CD14-positive monocyte (primary cell): ENCODE measurements at regions not wholly inside any gene's neighbourhood (a gene's known extent, or its start where the extent isn't known, plus 50 kb on each side); places are given as distances from the start of the nearest gene placed in this dataset.
A peak's percentile ranks its signal among the peaks of the same experiment; 100 is the strongest.

ENCODE experiments used
- DNase-seq, 3 donors: peaks; one replicate each; pipeline ENCODE4 v3.0.0-alpha.2; 2011 to 2022
- H2AFZ ChIP-seq: 2 replicates; pipeline ENCODE4 v1.6.0; 2012; ENCODE audit warnings: mild to moderate bottlenecking, low read depth, low read length, inconsistent platforms; ENCODE audit not compliant: insufficient read depth, poor library complexity, severe bottlenecking
- H3K27ac ChIP-seq, 2 donors: 1 replicate in 1 of 2; 2 replicates in 1 of 2; pipeline ENCODE4 v1.5.1; 2012 to 2013; ENCODE audit warnings: low read length in 2 of 2, control low read depth in 1 of 2, inconsistent platforms in 1 of 2, low read depth in 1 of 2, mild to moderate bottlenecking in 1 of 2
- H3K27me3 ChIP-seq, 2 donors: one replicate each; pipeline versions ENCODE4 v1.6.0 to v1.6.1; 2011 to 2013; ENCODE audit warnings: low read length in 2 of 2; ENCODE audit not compliant: control insufficient read depth in 2 of 2, insufficient read depth in 2 of 2
- H3K36me3 ChIP-seq, 2 donors: replicated peaks in 1 of 2; 1 replicate in 1 of 2; 2 replicates in 1 of 2; pipeline versions ENCODE4 v1.5.1 to v1.6.1; 2012 to 2013; ENCODE audit warnings: low read length in 2 of 2, control low read depth in 1 of 2, inconsistent platforms in 1 of 2, mild to moderate bottlenecking in 1 of 2; ENCODE audit not compliant: insufficient read depth in 2 of 2, control insufficient read depth in 1 of 2
- H3K4me1 ChIP-seq, 2 donors: 1 replicate in 1 of 2; 2 replicates in 1 of 2; pipeline versions ENCODE4 v1.5.1 to v1.6.1; 2012 to 2013; ENCODE audit warnings: low read length in 2 of 2, control low read depth in 1 of 2, inconsistent platforms in 1 of 2, mild to moderate bottlenecking in 1 of 2, moderate library complexity in 1 of 2; ENCODE audit not compliant: insufficient read depth in 2 of 2, control insufficient read depth in 1 of 2
- H3K4me2 ChIP-seq: replicated peaks from 2 replicates; pipeline ENCODE3; 2012; ENCODE audit warnings: low read length, moderate library complexity, mild to moderate bottlenecking; ENCODE audit not compliant: poor library complexity, severe bottlenecking; ENCODE audit errors: extremely low read depth
- H3K4me3 ChIP-seq, 3 experiments: fragments of 200-600 bp in 1 of 3; sonication (generic) in 1 of 3; replicated peaks in 1 of 3; 1 replicate in 2 of 3; 2 replicates in 1 of 3; pipeline ENCODE4 v1.5.1; 2011 to 2013; ENCODE audit warnings: low read length in 3 of 3, mild to moderate bottlenecking in 3 of 3, control low read depth in 2 of 3, low read depth in 2 of 3, inconsistent platforms in 1 of 3, moderate library complexity in 1 of 3
- H3K79me2 ChIP-seq: 2 replicates; pipeline ENCODE4 v1.6.0; 2012; ENCODE audit warnings: mild to moderate bottlenecking, control low read depth, inconsistent platforms, low read length, moderate library complexity; ENCODE audit not compliant: insufficient read depth
- H3K9ac ChIP-seq: 2 replicates; pipeline ENCODE4 v1.6.0; 2017; ENCODE audit warnings: low read length, mild to moderate bottlenecking; ENCODE audit not compliant: insufficient read depth, poor library complexity, severe bottlenecking
- H3K9me3 ChIP-seq, 2 donors: replicated peaks in 1 of 2; 1 replicate in 1 of 2; 2 replicates in 1 of 2; pipeline versions ENCODE4 v1.5.1 to v1.6.1; 2012 to 2013; ENCODE audit warnings: low read length in 2 of 2, control low read depth in 1 of 2; ENCODE audit not compliant: control insufficient read depth in 1 of 2, insufficient read depth in 1 of 2
- H4K20me1 ChIP-seq: 2 replicates; pipeline ENCODE4 v1.6.0; 2012; ENCODE audit warnings: mild to moderate bottlenecking, low read length, control low read depth, moderate library complexity; ENCODE audit not compliant: insufficient read depth
- H3K27ac Mint-ChIP-seq, 7 donors: one replicate each; pipeline ENCODE4 v1.8.0; 2020; ENCODE audit warnings: mild to moderate bottlenecking in 7 of 7, mixed read lengths in 7 of 7, moderate library complexity in 6 of 7, inconsistent platforms in 2 of 7
- H3K27me3 Mint-ChIP-seq, 3 donors: one replicate each; pipeline ENCODE4 v1.8.0; 2021 to 2022; ENCODE audit warnings: low read depth in 3 of 3, mild to moderate bottlenecking in 3 of 3, mixed read lengths in 3 of 3, moderate library complexity in 3 of 3, inconsistent platforms in 1 of 3
- H3K36me3 Mint-ChIP-seq, 2 donors: one replicate each; pipeline ENCODE4 v1.8.0; 2020; ENCODE audit warnings: mixed read lengths in 2 of 2, inconsistent platforms in 1 of 2, mild to moderate bottlenecking in 1 of 2
- H3K4me1 Mint-ChIP-seq: one replicate; pipeline ENCODE4 v1.8.0; 2020; ENCODE audit warnings: mild to moderate bottlenecking, mixed read lengths
- H3K4me3 Mint-ChIP-seq, 2 donors: one replicate each; pipeline ENCODE4 v1.8.0; 2020; ENCODE audit warnings: mild to moderate bottlenecking in 2 of 2, mixed read lengths in 2 of 2, moderate library complexity in 1 of 2
- H3K9me3 Mint-ChIP-seq, 7 donors: one replicate each; pipeline ENCODE4 v1.8.0; 2020 to 2022; ENCODE audit warnings: mixed read lengths in 7 of 7, mild to moderate bottlenecking in 6 of 7, moderate library complexity in 6 of 7, inconsistent platforms in 2 of 7
- WGBS: methylation state at CpG from one replicate; pipeline ENCODE4 v1.1.5; 2013; ENCODE audit warnings: missing lambda C conversion rate; ENCODE audit not compliant: insufficient coverage; 5-methylcytosine and 5-hydroxymethylcytosine counted together
- intact Hi-C, 2 donors: fragments of 100-400 bp; cut with micrococcal nuclease; formaldehyde crosslinking; loops; one replicate each; pipeline versions ENCODE4 v1.15.0 to v1.15.1; 2023
- TF ChIP-seq, protein P1 (sequence below): fragments of 200-600 bp; IDR thresholded peaks from one replicate; pipeline ENCODE4 v1.8.0; 2022; ENCODE audit warnings: antibody characterized with exemption, mild to moderate bottlenecking

- TF ChIP-seq, protein P1, sequence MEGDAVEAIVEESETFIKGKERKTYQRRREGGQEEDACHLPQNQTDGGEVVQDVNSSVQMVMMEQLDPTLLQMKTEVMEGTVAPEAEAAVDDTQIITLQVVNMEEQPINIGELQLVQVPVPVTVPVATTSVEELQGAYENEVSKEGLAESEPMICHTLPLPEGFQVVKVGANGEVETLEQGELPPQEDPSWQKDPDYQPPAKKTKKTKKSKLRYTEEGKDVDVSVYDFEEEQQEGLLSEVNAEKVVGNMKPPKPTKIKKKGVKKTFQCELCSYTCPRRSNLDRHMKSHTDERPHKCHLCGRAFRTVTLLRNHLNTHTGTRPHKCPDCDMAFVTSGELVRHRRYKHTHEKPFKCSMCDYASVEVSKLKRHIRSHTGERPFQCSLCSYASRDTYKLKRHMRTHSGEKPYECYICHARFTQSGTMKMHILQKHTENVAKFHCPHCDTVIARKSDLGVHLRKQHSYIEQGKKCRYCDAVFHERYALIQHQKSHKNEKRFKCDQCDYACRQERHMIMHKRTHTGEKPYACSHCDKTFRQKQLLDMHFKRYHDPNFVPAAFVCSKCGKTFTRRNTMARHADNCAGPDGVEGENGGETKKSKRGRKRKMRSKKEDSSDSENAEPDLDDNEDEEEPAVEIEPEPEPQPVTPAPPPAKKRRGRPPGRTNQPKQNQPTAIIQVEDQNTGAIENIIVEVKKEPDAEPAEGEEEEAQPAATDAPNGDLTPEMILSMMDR, result no peak
- Mint-ChIP-seq H3K27me3 (peaks cover 0 to 6% (median 4%) of the 10 kb centered on the region in 3 donors), H3K27ac (peak overlapping the region in 2 of 7 donors; percentile 22 to 94), H3K4me1 (peaks cover 36% of the 10 kb centered on the region), H3K9me3 (peaks cover 0 to 2% (median 0%) of the 10 kb centered on the region in 7 donors), H3K4me3 (no peak overlapping the region), H3K36me3 (peaks cover 0 to 1% of the 10 kb centered on the region in 2 donors)
- H3K36me3 ChIP-seq, result no peaks in the 10 kb centered on the region
- no peak overlapping the region for H3K4me3 ChIP-seq
- H3K27ac ChIP-seq, result no peak overlapping the region
- DNase-seq, result no peak
- H3K9ac ChIP-seq, result no peak overlapping the region
- no peaks in the 10 kb centered on the region for H3K27me3 ChIP-seq
- peaks cover 33 to 35% of the 10 kb centered on the region in 2 donors for H3K4me1 ChIP-seq
- H3K4me2 ChIP-seq, result no peak overlapping the region
- H3K9me3 ChIP-seq, result no peaks in the 10 kb centered on the region
- no CpG with 5 or more reads among the region's 2 CpGs for WGBS
- no peaks in the 10 kb centered on the region for H3K79me2 ChIP-seq
- intact Hi-C loops, result no loop called here
- H4K20me1 ChIP-seq, result no peaks in the 10 kb centered on the region
- no peak overlapping the region for H2AFZ ChIP-seq
Measured at GRCh38 chr12:75965661-75966060, 65.9 kb downstream of the PHLDA1 start.

GRCh38 chr12:75964150-75964549 is 67.4 kb downstream of the PHLDA1 start:
- no peaks in the 10 kb centered on the region for H3K36me3 ChIP-seq
- peak; percentile 86 to 92 (median 92) for DNase-seq
- no peaks in the 10 kb centered on the region for H4K20me1 ChIP-seq
- intact Hi-C loops, result no loop called here
- peak overlapping the region; percentile 8 to 94 (median 86) for H3K27ac Mint-ChIP-seq
- no peak overlapping the region for H3K4me3 Mint-ChIP-seq
- H3K4me2 ChIP-seq, result no peak overlapping the region
- WGBS, result no CpG with 5 or more reads among the region's 1 CpG
- no peak overlapping the region for H2AFZ ChIP-seq
- H3K27ac ChIP-seq, result peak overlapping the region; percentile 15 to 67
- no peak overlapping the region for H3K4me3 ChIP-seq
- TF ChIP-seq, protein P1, result no peak
- peaks cover 24% of the 10 kb centered on the region for H3K4me1 Mint-ChIP-seq
- H3K27me3 ChIP-seq, result no peaks in the 10 kb centered on the region
- peaks cover 19 to 22% of the 10 kb centered on the region in 2 donors for H3K4me1 ChIP-seq
- peaks cover 0 to 2% (median 0%) of the 10 kb centered on the region in 7 donors for H3K9me3 Mint-ChIP-seq
- H3K27me3 Mint-ChIP-seq, result peaks cover 0 to 4% (median 4%) of the 10 kb centered on the region in 3 donors
- no peaks in the 10 kb centered on the region for H3K9me3 ChIP-seq
- H3K9ac ChIP-seq, result no peak overlapping the region
- H3K79me2 ChIP-seq, result no peaks in the 10 kb centered on the region
- H3K36me3 Mint-ChIP-seq, result peaks cover 0 to 1% of the 10 kb centered on the region in 2 donors
